Common myeloid progenitor, CD34-positive (primary cell): ENCODE measurements at regions not wholly inside any gene's neighbourhood (a gene's known extent, or its start where the extent isn't known, plus 50 kb on each side); places are given as distances from the start of the nearest gene placed in this dataset.
A peak's percentile ranks its signal among the peaks of the same experiment; 100 is the strongest.

Experiments
- CTCF ChIA-PET: fragments of 350-600 bp; sonication (Branson Sonifier 250); formaldehyde crosslinking; loops from one replicate; lab custom pipeline; 2021; ENCODE audit warnings: antibody characterized with exemption; lab: Charles Lee
- POLR2A ChIA-PET: fragments of 350-600 bp; sonication (Branson Sonifier 250); formaldehyde crosslinking; loops from one replicate; lab custom pipeline; 2021; ENCODE audit warnings: antibody characterized with exemption; lab: Charles Lee
- DNase-seq, 3 donors: peaks; one replicate each; pipeline versions ENCODE4 v3.0.0 to v3.0.0-alpha.2; 2013
- H3K27ac ChIP-seq, 2 experiments: 1 replicate in 1 of 2; 2 replicates in 1 of 2; pipeline ENCODE4 v1.7.0; 2013; ENCODE audit warnings: inconsistent platforms in 2 of 2, low read length in 2 of 2, mild to moderate bottlenecking in 2 of 2, low read depth in 1 of 2, moderate library complexity in 1 of 2; ENCODE audit not compliant: severe bottlenecking in 2 of 2, insufficient read depth in 1 of 2, poor library complexity in 1 of 2
- H3K27me3 ChIP-seq, 5 experiments: replicated peaks in 2 of 5; 1 replicate in 3 of 5; 2 replicates in 2 of 5; pipeline versions ENCODE4 v1.6.1 to v1.7.0; 2013; ENCODE audit warnings: low read length in 4 of 5, mild to moderate bottlenecking in 2 of 5, moderate library complexity in 2 of 5, inconsistent platforms in 1 of 5; ENCODE audit not compliant: insufficient read depth in 5 of 5, control insufficient read depth in 4 of 5
- H3K36me3 ChIP-seq, 4 experiments: 1 replicate in 2 of 4; 2 replicates in 2 of 4; pipeline versions ENCODE4 v1.6.1 to v1.7.0; 2013; ENCODE audit warnings: low read length in 3 of 4, control low read depth in 1 of 4, mild to moderate bottlenecking in 1 of 4; ENCODE audit not compliant: control insufficient read depth in 4 of 4, insufficient read depth in 4 of 4
- H3K4me1 ChIP-seq, 4 experiments: 1 replicate in 3 of 4; 2 replicates in 1 of 4; pipeline versions ENCODE4 v1.6.1 to v1.7.1; 2013; ENCODE audit warnings: low read length in 3 of 4, mild to moderate bottlenecking in 3 of 4, control low read depth in 1 of 4, inconsistent platforms in 1 of 4, moderate library complexity in 1 of 4; ENCODE audit not compliant: control insufficient read depth in 4 of 4, insufficient read depth in 4 of 4; ENCODE audit errors: control extremely low read depth in 1 of 4
- H3K4me3 ChIP-seq, 7 experiments: 1 replicate in 4 of 7; 2 replicates in 3 of 7; pipeline versions ENCODE4 v1.5.1 to v1.7.0; 2013; ENCODE audit warnings: mild to moderate bottlenecking in 7 of 7, low read length in 6 of 7, moderate library complexity in 6 of 7, inconsistent platforms in 2 of 7, low read depth in 2 of 7, control low read depth in 1 of 7; ENCODE audit not compliant: insufficient read depth in 4 of 7, control insufficient read depth in 1 of 7; ENCODE audit errors: extremely low read depth in 1 of 7
- H3K9me3 ChIP-seq, 5 experiments: 1 replicate in 4 of 5; 2 replicates in 1 of 5; pipeline versions ENCODE4 v1.6.1 to v1.7.1; 2013; ENCODE audit warnings: low read length in 4 of 5, mild to moderate bottlenecking in 2 of 5, inconsistent platforms in 1 of 5, low read depth in 1 of 5, moderate library complexity in 1 of 5; ENCODE audit not compliant: control insufficient read depth in 4 of 5, insufficient read depth in 2 of 5; ENCODE audit errors: control extremely low read depth in 1 of 5
- WGBS: methylation state at CpG from one replicate; pipeline ENCODE4 v1.1.5; 2013; ENCODE audit not compliant: insufficient coverage; 5-methylcytosine and 5-hydroxymethylcytosine counted together

GRCh38 chr1:173407846-173408245 is 69.3 kb upstream of the PRDX6 start:
- ChIA-PET POLR2A (no interaction called here), CTCF (interaction anchor here (1.2 to 1.9 kb wide), 3 partner anchors 12 to 664 kb away, joined by 3 to 4 read pairs (median 3); no protein-coding TSS in a partner anchor)
- H3K4me1 ChIP-seq = peaks cover 18 to 49% (median 38%) of the 10 kb centered on the region in 4 experiments
- H3K4me3 ChIP-seq = no peak overlapping the region
- DNase-seq = no peak
- H3K27ac ChIP-seq = no peak overlapping the region
- no peaks in the 10 kb centered on the region for H3K27me3 ChIP-seq
- no peaks in the 10 kb centered on the region for H3K9me3 ChIP-seq
- no peaks in the 10 kb centered on the region for H3K36me3 ChIP-seq

GRCh38 chr1:173408886-173409285 is 68.2 kb upstream of the PRDX6 start:
- no peaks in the 10 kb centered on the region for H3K27me3 ChIP-seq
- DNase-seq = peak in 1 of 3 donors; percentile 29
- H3K27ac ChIP-seq = no peak overlapping the region
- ChIA-PET CTCF (interaction anchor here (1.0 to 1.2 kb wide), 2 partner anchors 10 to 658 kb away, joined by 3 to 4 read pairs; no protein-coding TSS in a partner anchor), POLR2A (no interaction called here)
- H3K4me3 ChIP-seq = peak overlapping the region in 1 of 7 experiments; percentile 9
- peaks cover 27 to 60% (median 49%) of the 10 kb centered on the region in 4 experiments for H3K4me1 ChIP-seq
- no CpG with 5 or more reads among the region's 1 CpG for WGBS
- H3K9me3 ChIP-seq = no peaks in the 10 kb centered on the region
- no peaks in the 10 kb centered on the region for H3K36me3 ChIP-seq

- H3K36me3 ChIP-seq = no peaks in the 10 kb centered on the region
- DNase-seq = peak; percentile 90 to 98 (median 97)
- peaks cover 29 to 67% (median 52%) of the 10 kb centered on the region in 4 experiments for H3K4me1 ChIP-seq
- H3K4me3 ChIP-seq = peak overlapping the region in 1 of 7 experiments; percentile 20
- no peaks in the 10 kb centered on the region for H3K9me3 ChIP-seq
- peak overlapping the region in 1 of 2 experiments; percentile 28 for H3K27ac ChIP-seq
- ChIA-PET POLR2A (no interaction called here), CTCF (interaction anchor here (0.7 to 1.2 kb wide), 4 partner anchors 10 to 515 kb away, joined by 3 to 7 read pairs (median 4); no protein-coding TSS in a partner anchor)
- no CpG with 5 or more reads among the region's 3 CpGs for WGBS
- no peaks in the 10 kb centered on the region for H3K27me3 ChIP-seq
Observed at GRCh38 chr1:173409613-173410012, 67.5 kb upstream of the PRDX6 start.

- no peaks in the 10 kb centered on the region for H3K27me3 ChIP-seq
- H3K9me3 ChIP-seq = no peaks in the 10 kb centered on the region
- peaks cover 29 to 70% (median 52%) of the 10 kb centered on the region in 4 experiments for H3K4me1 ChIP-seq
- 86% methylated on average over 1 of the region's 4 CpGs for WGBS
- peak in 1 of 3 donors; percentile 52 for DNase-seq
- ChIA-PET POLR2A (no interaction called here), CTCF (interaction anchor here (0.7 to 1.9 kb wide), 6 partner anchors 11 to 664 kb away, joined by 3 to 11 read pairs (median 6); no protein-coding TSS in a partner anchor)
- no peak overlapping the region for H3K4me3 ChIP-seq
- H3K27ac ChIP-seq = peak overlapping the region in 1 of 2 experiments; percentile 28
- no peaks in the 10 kb centered on the region for H3K36me3 ChIP-seq
Observed at GRCh38 chr1:173410133-173410793, 66.9 kb upstream of the PRDX6 start.

GRCh38 chr1:173410794-173411236 is 66.3 kb upstream of the PRDX6 start:
- no peaks in the 10 kb centered on the region for H3K9me3 ChIP-seq
- H3K36me3 ChIP-seq = no peaks in the 10 kb centered on the region
- WGBS = 61% methylated on average over 4 of the region's 5 CpGs
- H3K4me3 ChIP-seq = peak overlapping the region in 1 of 7 experiments; percentile 29
- H3K27me3 ChIP-seq = no peaks in the 10 kb centered on the region
- no peak overlapping the region for H3K27ac ChIP-seq
- POLR2A ChIA-PET = no interaction called here
- H3K4me1 ChIP-seq = peaks cover 29 to 70% (median 52%) of the 10 kb centered on the region in 4 experiments
- DNase-seq = peak in 1 of 3 donors; percentile 25
- CTCF ChIA-PET = interaction anchor here (1.3 to 1.9 kb wide), 3 partner anchors 9 to 665 kb away, joined by 5 to 11 read pairs (median 8); no protein-coding TSS in a partner anchor

GRCh38 chr1:173411835-173412742 is 65.0 kb upstream of the PRDX6 start:
- H3K4me1 ChIP-seq = peaks cover 26 to 61% (median 45%) of the 10 kb centered on the region in 4 experiments
- no peak overlapping the region for H3K27ac ChIP-seq

More at GRCh38 chr1:173411835-173412742, 65.0 kb upstream of the PRDX6 start:
- ChIA-PET CTCF (interaction anchor here (0.7 to 6.4 kb wide), 5 partner anchors 8 to 666 kb away, joined by 3 to 34 read pairs (median 8); no protein-coding TSS in a partner anchor), POLR2A (interaction anchor here (0.6 kb wide), 1 partner anchor 675 kb away, joined by 3 read pairs; no protein-coding TSS in a partner anchor)
- no peak for DNase-seq
- Histone ChIP-seq H3K4me3 (no peak overlapping the region), H3K27me3 (no peaks in the 10 kb centered on the region), H3K36me3 (no peaks in the 10 kb centered on the region), H3K9me3 (no peaks in the 10 kb centered on the region)
- 89% methylated on average over 5 of the region's 17 CpGs for WGBS
